NCI-H460 (cell line): ENCODE measurements at regions not wholly inside any gene's neighbourhood (a gene's known extent, or its start where the extent isn't known, plus 50 kb on each side); places are given as distances from the start of the nearest gene placed in this dataset.
"Not testable (repeated sequence)": the region's sequence is repeated elsewhere in the genome, so short reads cannot be mapped to it uniquely, and the experiment has no call there.

ENCODE experiments used
- DNase-seq: peaks from one replicate; pipeline ENCODE4 v3.0.0-alpha.2; 2016; ENCODE audit warnings: low read depth; ENCODE audit errors: extremely low read depth

- DNase-seq, result no peak
Measured at GRCh38 chr3:144663456-144664436, 692.1 kb downstream of the DIPK2A start.

- DNase-seq, result no peak
Measured at GRCh38 chr3:144665567-144666053, 694.0 kb downstream of the DIPK2A start.

GRCh38 chr3:144670571-144670970 lies 698.9 kb downstream of the DIPK2A start:
- DNase-seq, result no peak

GRCh38 chr3:144677103-144677502 lies 705.5 kb downstream of the DIPK2A start:
- DNase-seq, result no peak

GRCh38 chr3:144683065-144683464 lies 711.4 kb downstream of the DIPK2A start:
- DNase-seq, result no peak

GRCh38 chr3:144687862-144688261 lies 716.2 kb downstream of the DIPK2A start:
- no peak for DNase-seq

- DNase-seq, result no peak
Measured at GRCh38 chr3:144692488-144692887, 720.9 kb downstream of the DIPK2A start.

- no peak for DNase-seq
Measured at GRCh38 chr3:144708437-144708836, 736.8 kb downstream of the DIPK2A start.

- no peak for DNase-seq
Measured at GRCh38 chr3:144737281-144737680, 765.7 kb downstream of the DIPK2A start.

GRCh38 chr3:144743225-144743668 lies 771.6 kb downstream of the DIPK2A start:
- no peak for DNase-seq

- no peak for DNase-seq
Measured at GRCh38 chr3:144744473-144744872, 772.9 kb downstream of the DIPK2A start.

GRCh38 chr3:144746631-144747030 lies 775.0 kb downstream of the DIPK2A start:
- no peak for DNase-seq

GRCh38 chr3:144749536-144750253 lies 778.1 kb downstream of the DIPK2A start:
- DNase-seq, result not testable (repeated sequence)

GRCh38 chr3:144754076-144754783 lies 782.6 kb downstream of the DIPK2A start:
- no peak for DNase-seq

GRCh38 chr3:144756704-144757440 lies 785.2 kb downstream of the DIPK2A start:
- no peak for DNase-seq

GRCh38 chr3:144760831-144761230 lies 789.2 kb downstream of the DIPK2A start:
- DNase-seq, result no peak

- DNase-seq, result no peak
Measured at GRCh38 chr3:144762091-144762490, 790.5 kb downstream of the DIPK2A start.

- DNase-seq, result peak; percentile 15
Measured at GRCh38 chr3:144763878-144764454, 792.3 kb downstream of the DIPK2A start.

GRCh38 chr3:144770281-144770680 lies 798.7 kb downstream of the DIPK2A start:
- DNase-seq, result no peak

- peak; percentile 15 for DNase-seq
Measured at GRCh38 chr3:144770915-144771351, 799.3 kb downstream of the DIPK2A start.
